Stimulated activated CD8-positive, alpha-beta memory T cell treated with anti-CD3 and anti-CD28 coated beads, Interleukin-7, amount 100 ng/mL, for 4 hours (primary cell): ENCODE measurements at regions not wholly inside any gene's neighbourhood (a gene's known extent, or its start where the extent isn't known, plus 50 kb on each side); places are given as distances from the start of the nearest gene placed in this dataset.
"Not testable (repeated sequence)": the region's sequence is repeated elsewhere in the genome, so short reads cannot be mapped to it uniquely, and the experiment has no call there.

Source experiments
- DNase-seq, 2 donors: peaks; one replicate each; pipeline ENCODE4 v3.0.0-alpha.2; 2020; ENCODE audit warnings: low read depth in 2 of 2

- DNase-seq = no peak
Observed at GRCh38 chr16:82300374-82300951, 130.4 kb upstream of the MPHOSPH6 start.

DNA sequence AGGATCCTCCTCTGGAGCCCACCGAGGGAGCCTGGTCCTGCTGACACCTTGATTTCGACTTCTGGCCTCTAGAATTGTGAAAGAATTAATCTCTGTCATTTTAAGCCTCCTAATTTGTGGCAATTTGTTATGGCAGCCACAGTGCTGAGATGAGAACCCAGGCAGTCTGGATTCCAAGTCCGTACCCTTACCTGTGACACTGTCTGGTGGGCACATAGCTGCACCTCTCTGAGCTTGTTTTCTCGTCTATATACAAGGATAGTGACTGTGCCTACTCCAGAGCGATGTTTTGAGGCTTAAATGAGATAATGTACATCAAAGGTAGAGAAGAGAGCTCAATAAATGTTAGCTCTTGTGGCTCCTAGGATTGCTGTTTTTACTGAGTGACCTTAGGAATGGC is 128.4 kb upstream of the MPHOSPH6 start:
- no peak for DNase-seq

- DNase-seq = no peak
Observed at GRCh38 chr16:82295290-82296201, 125.5 kb upstream of the MPHOSPH6 start.

DNA sequence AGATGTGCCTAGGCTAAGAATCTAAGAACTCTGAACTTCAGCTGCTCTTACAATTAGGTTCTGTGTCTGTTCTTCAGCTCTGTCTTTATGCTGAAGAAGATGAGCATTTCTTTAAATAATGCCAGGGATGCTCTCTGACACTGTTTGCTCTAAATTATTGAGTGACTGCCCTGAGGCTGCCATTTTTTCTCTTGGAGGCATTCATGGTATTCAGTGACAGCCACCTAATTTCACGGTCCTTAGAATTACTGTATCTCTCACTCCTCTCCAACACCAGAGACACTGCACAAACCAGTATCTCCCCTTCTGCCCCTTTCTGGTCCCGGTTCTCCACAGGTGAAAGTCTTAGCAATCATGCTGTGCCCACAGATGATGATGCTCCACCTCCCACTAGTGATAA is 123.6 kb upstream of the MPHOSPH6 start:
- DNase-seq = no peak

DNA sequence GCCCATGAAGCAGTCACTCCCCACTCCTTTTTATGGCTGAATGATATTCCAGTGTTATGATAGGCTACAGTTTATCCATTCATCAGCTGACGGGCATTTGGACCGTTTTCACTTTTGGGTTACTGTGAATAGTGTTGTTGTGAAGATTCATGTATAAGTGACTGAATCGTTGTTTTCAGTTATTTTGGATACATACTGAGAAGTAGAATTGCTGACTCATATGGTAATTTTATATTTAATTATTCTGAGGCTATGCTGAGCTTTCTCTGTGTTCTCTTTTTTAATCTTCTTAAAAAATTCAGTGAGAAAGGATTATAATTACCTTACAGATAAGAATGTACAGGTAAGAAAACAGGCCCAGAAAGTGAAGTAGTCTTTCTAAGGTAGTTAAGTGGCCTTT is 117.9 kb upstream of the MPHOSPH6 start:
- DNase-seq = no peak

DNA sequence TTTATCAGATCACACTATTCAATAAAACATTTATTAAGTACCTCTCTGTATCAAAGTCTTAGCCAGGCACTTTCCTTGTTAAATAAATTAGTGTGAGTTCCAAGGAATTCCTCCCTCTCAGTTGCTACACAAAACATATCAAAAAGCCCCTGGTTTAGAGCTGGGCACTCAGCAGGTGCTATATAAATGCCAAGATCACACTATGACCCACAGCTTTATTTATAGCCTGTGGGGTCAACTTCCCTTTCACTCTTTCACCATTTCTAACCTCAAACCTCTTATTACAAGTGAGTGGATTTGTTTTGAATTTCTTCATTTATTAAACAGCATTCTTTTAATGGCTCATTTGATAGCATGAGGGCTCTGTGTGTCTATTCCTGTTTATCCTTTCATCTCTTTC is 112.6 kb upstream of the MPHOSPH6 start:
- no peak for DNase-seq

GRCh38 chr16:82281544-82281943 is 111.5 kb upstream of the MPHOSPH6 start:
- no peak for DNase-seq

GRCh38 chr16:82280867-82281266 is 110.8 kb upstream of the MPHOSPH6 start:
- no peak for DNase-seq

GRCh38 chr16:82275349-82275748 is 105.3 kb upstream of the MPHOSPH6 start:
- DNase-seq = not testable (repeated sequence)

GRCh38 chr16:82271636-82272035 is 101.6 kb upstream of the MPHOSPH6 start:
- DNase-seq = no peak

DNA sequence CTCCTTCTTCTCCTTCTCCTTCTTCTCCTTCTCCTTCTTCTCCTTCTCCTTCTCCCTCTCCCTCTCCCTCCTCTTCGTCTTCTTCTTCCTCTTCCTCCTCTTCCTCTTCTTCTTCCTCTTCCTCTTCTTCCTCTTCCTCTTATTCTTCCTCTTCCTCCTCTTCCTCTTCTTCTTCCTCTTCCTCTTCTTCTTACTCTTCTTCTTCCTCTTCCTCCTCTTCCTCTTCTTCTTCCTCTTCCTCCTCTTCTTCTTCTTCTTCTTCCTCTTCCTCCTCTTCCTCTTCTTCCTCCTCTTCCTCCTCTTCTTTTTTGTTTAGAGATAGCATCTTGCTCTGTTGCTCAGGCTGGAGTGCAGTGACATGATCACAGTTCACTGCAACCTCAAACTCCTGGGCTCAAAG is 97.7 kb upstream of the MPHOSPH6 start:
- DNase-seq = not testable (repeated sequence)

- no peak for DNase-seq
Observed at GRCh38 chr16:82265809-82266208, 95.8 kb upstream of the MPHOSPH6 start.

- DNase-seq = no peak
Observed at GRCh38 chr16:82264756-82265155, 94.7 kb upstream of the MPHOSPH6 start.

GRCh38 chr16:82263521-82264143 is 93.6 kb upstream of the MPHOSPH6 start:
- DNase-seq = peak; percentile 2 to 15

DNA sequence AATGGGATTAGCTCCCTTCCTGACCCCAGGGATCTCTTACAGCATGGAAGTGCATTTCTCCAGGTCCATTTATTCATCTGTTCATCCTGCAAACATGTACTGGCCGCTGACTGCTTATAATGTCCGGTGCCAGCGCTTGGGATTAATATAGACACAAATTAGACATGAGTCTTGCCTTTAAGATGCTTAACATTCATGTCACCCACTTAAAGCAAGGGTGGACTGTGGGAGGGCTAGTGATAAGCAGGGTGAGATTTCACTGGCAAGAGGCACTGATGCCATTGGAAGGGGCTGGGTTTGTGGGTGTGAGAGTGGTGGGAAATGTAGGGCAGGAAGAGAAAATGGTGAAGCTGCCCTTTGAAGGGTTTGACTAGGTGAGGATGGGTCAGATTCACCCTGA is 92.2 kb upstream of the MPHOSPH6 start:
- DNase-seq = no peak

DNA sequence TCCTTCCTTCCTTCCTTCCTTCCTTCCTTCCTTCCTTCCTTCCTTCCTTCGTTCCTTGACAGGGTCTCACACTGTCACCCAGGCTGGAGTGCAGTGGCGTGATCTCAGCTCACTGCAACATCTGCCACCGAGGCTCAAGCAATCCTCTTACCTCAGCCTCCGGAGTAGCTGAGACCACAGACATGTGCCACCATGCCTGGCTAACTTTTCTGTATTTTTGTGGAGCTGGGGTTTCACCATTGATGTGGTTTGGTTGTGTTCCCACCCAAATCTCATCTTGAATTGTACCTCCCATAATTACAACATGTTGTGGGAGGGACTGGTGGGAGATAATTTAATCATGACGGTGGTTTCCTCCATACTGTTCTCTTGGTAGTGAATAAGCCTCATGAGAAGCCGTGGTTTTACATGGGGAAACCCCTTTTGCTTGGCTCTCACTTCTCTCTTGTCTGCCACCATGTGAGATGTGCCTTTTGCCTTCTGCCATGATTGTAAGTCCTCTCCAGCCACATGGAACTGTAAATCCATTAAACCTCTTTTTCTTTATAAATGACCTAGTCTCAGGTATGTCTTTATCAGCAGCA is 90.3 kb upstream of the MPHOSPH6 start:
- no peak for DNase-seq

DNA sequence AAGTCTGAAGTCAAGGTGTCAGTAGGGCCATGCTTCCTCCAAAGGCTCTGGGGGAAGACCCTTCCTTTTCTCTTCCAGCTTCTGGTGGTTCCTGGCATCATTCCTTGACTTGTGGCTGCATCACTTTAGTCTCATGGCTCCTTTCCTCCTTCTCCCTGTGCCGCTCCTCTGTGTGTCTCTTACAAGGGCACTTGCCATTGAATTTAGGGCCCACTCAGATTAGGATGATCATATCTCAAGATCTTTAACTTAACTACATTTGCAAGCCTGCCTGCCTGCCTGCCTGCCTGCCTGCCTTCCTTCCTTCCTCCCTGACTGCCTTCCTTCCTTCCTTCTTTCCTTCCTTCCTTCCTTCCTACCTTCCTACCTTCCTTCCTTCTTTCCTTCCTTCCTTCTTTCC is 89.7 kb upstream of the MPHOSPH6 start:
- DNase-seq = no peak

GRCh38 chr16:82257990-82258389 is 88.0 kb upstream of the MPHOSPH6 start:
- DNase-seq = no peak

DNA sequence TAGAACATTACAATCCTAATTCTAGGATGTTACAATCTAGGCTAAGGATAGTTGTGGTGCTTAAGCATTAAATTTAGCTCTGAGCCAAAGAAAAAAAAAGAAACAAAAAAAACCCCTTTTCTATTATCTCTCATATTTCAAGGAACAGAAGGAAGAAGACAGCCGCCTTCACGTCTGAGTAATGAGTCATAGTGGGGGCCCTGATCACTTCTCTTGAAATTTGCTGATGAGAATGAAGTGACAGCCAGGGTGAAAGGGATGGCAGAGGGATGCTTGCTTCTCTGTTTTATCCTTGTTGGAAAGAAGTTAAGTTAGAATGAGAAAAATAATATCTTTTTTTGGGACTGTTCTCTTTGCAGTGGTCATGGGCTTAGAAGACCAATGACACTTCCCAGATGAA is 82.6 kb upstream of the MPHOSPH6 start:
- DNase-seq = no peak

GRCh38 chr16:82248677-82249076 is 78.7 kb upstream of the MPHOSPH6 start:
- DNase-seq = no peak

DNA sequence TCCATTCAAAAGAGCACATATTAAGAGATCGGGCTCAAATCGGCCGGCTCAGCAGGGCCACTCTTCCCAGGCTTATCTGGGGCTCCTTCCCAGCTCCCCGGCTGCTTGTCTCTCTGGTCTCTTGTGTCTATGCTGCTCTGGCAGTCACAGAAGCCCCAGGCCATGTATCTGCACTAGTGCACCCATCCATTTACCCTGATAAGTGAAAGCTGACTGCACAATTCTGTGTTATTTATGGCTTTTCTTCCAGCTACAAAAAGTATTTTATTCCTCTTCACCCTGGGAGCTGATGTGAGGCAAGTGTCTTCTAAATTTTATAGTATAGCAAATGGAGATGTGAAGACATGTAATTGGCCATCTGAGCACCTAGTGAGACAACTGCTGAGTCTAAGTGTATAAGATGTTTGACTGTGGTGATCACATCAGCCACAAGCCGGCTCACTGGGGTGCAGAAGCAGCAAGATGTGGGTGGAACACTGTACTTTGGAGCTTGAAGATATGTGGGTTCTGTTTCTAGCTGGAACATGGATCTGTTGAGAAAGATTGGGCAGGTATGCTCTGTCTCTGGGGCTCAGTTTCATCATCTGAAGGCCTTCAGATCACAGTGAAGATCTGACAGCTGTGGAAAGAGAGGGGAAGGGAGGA is 78.1 kb upstream of the MPHOSPH6 start:
- no peak for DNase-seq

GRCh38 chr16:82242201-82242600 is 72.2 kb upstream of the MPHOSPH6 start:
- DNase-seq = no peak
